IgD-negative memory B cell (primary cell): ENCODE measurements at regions not wholly inside any gene's neighbourhood (a gene's known extent, or its start where the extent isn't known, plus 50 kb on each side); places are given as distances from the start of the nearest gene placed in this dataset.

Source experiments
- H3K27ac Mint-ChIP-seq, 3 donors: one replicate each; pipeline ENCODE4 v1.8.0; 2020 to 2022; ENCODE audit warnings: mild to moderate bottlenecking in 3 of 3, mixed read lengths in 3 of 3, moderate library complexity in 1 of 3
- H3K27me3 Mint-ChIP-seq: one replicate; pipeline ENCODE4 v1.8.0; 2021; ENCODE audit warnings: mixed read lengths
- H3K36me3 Mint-ChIP-seq: one replicate; pipeline ENCODE4 v1.8.0; 2020; ENCODE audit warnings: mild to moderate bottlenecking, mixed read lengths
- H3K4me1 Mint-ChIP-seq, 3 donors: one replicate each; pipeline ENCODE4 v1.8.0; 2020 to 2022; ENCODE audit warnings: mixed read lengths in 3 of 3, mild to moderate bottlenecking in 1 of 3
- H3K4me3 Mint-ChIP-seq, 4 donors: one replicate each; pipeline ENCODE4 v1.8.0; 2020 to 2022; ENCODE audit warnings: mild to moderate bottlenecking in 4 of 4, mixed read lengths in 4 of 4, moderate library complexity in 3 of 4
- H3K9me3 Mint-ChIP-seq, 3 donors: one replicate each; pipeline ENCODE4 v1.8.0; 2020 to 2021; ENCODE audit warnings: mixed read lengths in 3 of 3, mild to moderate bottlenecking in 1 of 3

GRCh38 chr9:89877051-89878002 lies 272.5 kb downstream of the GADD45G start:
- no peaks in the 10 kb centered on the region for H3K27me3 Mint-ChIP-seq
- H3K9me3 Mint-ChIP-seq = no peaks in the 10 kb centered on the region
- no peaks in the 10 kb centered on the region for H3K4me1 Mint-ChIP-seq
- no peak overlapping the region for H3K4me3 Mint-ChIP-seq
- no peak overlapping the region for H3K27ac Mint-ChIP-seq
- H3K36me3 Mint-ChIP-seq = no peaks in the 10 kb centered on the region

GRCh38 chr9:89878003-89878411 lies 273.2 kb downstream of the GADD45G start:
- Mint-ChIP-seq H3K36me3 (no peaks in the 10 kb centered on the region), H3K9me3 (no peaks in the 10 kb centered on the region), H3K27me3 (no peaks in the 10 kb centered on the region), H3K4me3 (no peak overlapping the region), H3K27ac (no peak overlapping the region), H3K4me1 (no peaks in the 10 kb centered on the region)

DNA sequence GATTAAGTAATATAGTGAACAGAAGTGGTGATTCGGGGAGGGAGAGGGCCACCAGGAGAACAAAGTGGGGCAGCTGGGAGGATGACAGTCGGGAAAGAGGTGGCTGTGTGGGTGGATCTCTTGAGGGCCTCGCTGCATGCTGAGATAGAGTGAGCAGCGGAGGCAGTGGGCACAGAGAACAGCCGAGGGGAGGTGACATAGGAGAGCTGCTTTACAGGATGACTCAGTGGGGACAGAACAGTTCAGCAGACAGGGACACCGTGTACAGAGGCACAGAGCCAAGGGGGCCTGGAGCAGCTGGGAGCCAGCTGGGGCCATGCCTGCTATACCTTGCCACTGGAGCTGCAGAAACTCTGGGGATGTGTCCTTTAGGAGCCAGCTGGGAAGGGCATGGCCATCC lies 273.9 kb downstream of the GADD45G start:
- no peak overlapping the region for H3K27ac Mint-ChIP-seq
- no peaks in the 10 kb centered on the region for H3K4me1 Mint-ChIP-seq
- no peaks in the 10 kb centered on the region for H3K36me3 Mint-ChIP-seq
- H3K9me3 Mint-ChIP-seq = no peaks in the 10 kb centered on the region
- H3K4me3 Mint-ChIP-seq = no peak overlapping the region
- no peaks in the 10 kb centered on the region for H3K27me3 Mint-ChIP-seq

DNA sequence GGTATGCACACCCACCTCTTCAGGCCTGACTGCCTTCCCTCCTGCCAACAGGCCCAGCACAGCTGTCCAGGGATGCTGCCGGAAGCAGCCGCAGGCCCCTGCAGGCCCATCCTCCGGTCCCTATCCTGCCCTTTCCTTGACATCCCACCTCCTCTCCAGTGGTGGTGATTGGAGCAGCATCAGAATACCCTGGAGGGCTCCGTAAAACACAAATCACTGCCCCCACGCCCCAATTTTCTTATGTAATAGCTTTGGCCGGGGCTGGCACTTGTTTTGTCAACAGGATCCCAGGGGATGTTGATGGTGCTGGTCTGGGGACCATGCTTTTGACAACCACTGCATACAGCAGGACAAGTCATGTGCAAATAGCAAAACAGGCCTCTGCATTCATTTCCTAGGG lies 274.5 kb downstream of the GADD45G start:
- Mint-ChIP-seq H3K36me3 (no peaks in the 10 kb centered on the region), H3K27me3 (no peaks in the 10 kb centered on the region), H3K4me1 (no peaks in the 10 kb centered on the region), H3K4me3 (no peak overlapping the region), H3K9me3 (no peaks in the 10 kb centered on the region), H3K27ac (no peak overlapping the region)

DNA sequence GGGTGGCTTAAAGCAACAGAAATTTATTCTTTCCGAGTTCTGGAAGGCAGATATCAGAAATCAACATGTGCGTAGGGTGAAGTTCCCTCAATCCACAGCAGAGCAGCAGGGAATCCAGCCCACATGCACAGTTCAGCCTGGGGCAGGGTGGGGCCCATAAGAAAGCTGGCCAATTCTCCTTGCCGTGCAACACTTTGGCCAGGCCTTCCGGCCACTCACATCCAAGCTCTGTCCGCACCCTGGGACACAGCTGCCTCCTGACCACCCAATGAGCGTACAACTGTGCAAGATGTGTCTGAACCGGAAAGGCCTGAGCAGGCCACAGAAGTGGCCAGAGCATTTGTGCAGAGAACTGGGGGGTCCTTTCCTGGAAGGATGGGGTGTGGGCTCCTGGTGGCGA lies 274.9 kb downstream of the GADD45G start:
- Mint-ChIP-seq H3K36me3 (no peaks in the 10 kb centered on the region), H3K9me3 (no peaks in the 10 kb centered on the region), H3K27me3 (no peaks in the 10 kb centered on the region), H3K4me3 (no peak overlapping the region), H3K4me1 (no peaks in the 10 kb centered on the region), H3K27ac (no peak overlapping the region)

DNA sequence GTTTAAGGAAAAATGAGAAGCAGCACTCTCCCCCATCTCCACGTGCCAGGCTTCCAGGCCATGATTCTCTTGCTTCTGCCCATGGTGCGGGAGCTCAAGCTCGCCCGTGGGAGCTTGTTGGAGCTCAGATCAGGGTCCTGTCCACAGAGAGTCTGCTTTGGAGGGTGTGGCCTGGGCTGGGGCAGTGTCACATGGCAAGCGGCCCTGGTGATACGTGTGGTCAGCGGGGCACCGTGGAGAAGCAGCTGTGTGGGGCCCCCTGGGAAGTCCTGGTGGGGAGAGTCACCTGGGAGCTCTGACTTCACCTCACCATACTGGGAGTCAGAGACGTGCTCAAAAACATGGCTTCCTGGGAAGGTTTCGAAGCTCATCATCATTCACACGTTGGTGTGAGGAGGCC lies 275.3 kb downstream of the GADD45G start:
- Mint-ChIP-seq H3K27ac (no peak overlapping the region), H3K36me3 (no peaks in the 10 kb centered on the region), H3K4me3 (no peak overlapping the region), H3K4me1 (no peaks in the 10 kb centered on the region), H3K9me3 (no peaks in the 10 kb centered on the region), H3K27me3 (peaks cover under 1% of the 10 kb centered on the region)

DNA sequence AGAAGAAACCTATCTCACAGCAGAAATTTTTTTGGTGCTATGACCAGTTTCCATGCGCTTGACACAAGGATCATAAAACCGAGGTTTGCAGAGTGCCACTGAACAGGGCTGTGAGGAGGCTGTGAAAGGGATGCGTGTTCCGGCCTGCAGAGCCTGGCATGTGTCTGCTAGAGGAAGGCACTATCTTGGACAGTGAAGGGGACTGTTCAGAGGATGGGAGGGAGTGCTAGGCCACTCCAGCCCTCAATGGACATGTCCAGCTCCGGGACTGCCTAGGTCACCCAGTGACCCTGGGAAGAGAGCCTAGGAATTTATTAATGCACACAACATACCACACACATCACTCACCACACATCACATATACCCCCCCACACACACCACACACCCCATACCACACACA lies 275.9 kb downstream of the GADD45G start:
- Mint-ChIP-seq H3K9me3 (no peaks in the 10 kb centered on the region), H3K27me3 (peaks cover 2% of the 10 kb centered on the region), H3K36me3 (no peaks in the 10 kb centered on the region), H3K4me3 (no peak overlapping the region), H3K27ac (no peak overlapping the region), H3K4me1 (no peaks in the 10 kb centered on the region)

DNA sequence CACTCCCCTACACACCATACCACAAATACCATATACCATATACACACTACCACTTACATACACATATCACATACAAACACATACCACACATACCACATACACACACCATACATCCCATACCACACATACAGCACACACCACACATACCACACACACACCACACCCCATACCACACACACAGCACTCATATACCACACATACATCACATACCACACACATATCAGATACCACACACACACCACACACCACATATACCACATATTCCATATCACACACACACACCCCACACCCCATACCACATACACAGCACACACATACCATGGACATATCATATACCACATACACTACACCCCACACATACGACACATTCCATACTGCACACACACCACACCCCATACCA lies 276.6 kb downstream of the GADD45G start:
- Mint-ChIP-seq H3K4me3 (no peak overlapping the region), H3K9me3 (no peaks in the 10 kb centered on the region), H3K36me3 (no peaks in the 10 kb centered on the region), H3K4me1 (no peaks in the 10 kb centered on the region), H3K27ac (no peak overlapping the region), H3K27me3 (peaks cover 2% of the 10 kb centered on the region)

GRCh38 chr9:89882930-89883361 lies 278.1 kb downstream of the GADD45G start:
- Mint-ChIP-seq H3K36me3 (no peaks in the 10 kb centered on the region), H3K27me3 (peaks cover 2% of the 10 kb centered on the region), H3K4me3 (no peak overlapping the region), H3K9me3 (no peaks in the 10 kb centered on the region), H3K27ac (no peak overlapping the region), H3K4me1 (no peaks in the 10 kb centered on the region)

DNA sequence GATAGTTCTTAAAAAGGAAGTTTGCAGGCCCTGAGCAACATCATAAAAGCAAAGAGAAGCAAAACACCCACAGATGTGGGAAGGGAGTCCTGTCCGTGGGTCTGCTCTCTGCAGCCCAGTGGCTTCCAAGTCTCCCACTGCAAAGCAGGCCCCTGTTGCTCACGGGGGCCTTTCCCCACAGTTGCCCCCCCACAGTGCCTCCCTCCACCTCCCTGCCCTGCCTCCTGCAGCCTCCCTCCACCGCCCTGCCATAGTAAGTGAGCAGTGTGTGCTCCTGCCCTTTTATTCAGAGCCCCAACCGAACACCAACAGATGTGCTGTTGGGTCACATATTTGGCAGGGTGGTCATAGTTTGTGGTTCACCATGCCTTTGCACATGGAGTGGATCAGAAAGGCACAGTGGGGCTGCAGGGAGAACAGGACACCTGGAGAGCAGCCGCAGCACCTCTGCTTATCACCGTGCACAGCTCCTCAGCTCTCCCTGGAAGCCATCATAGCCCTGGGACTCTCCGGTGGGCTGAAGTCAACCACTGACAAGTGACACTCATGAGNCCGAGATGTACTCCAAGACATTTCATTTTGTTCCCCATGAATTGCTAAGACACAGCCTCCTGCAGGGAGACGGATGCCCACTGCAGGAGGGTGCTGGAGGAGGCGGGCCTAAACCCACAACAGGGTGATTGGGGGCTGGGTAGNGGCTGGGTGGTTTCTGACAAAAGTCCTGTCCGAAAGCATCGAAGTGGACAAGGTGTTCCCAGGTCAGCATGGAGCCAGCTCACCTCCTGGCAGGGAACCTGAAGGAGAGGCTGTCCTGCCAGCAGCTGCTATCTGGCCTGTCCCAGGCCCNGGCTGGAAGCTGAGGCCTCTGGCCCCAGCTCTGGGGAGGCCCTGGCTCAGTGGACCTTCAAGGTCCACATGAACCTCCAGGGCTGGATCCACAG lies 278.9 kb downstream of the GADD45G start:
- Mint-ChIP-seq H3K4me3 (no peak overlapping the region), H3K27ac (no peak overlapping the region), H3K36me3 (no peaks in the 10 kb centered on the region), H3K27me3 (peaks cover 2% of the 10 kb centered on the region), H3K4me1 (no peaks in the 10 kb centered on the region), H3K9me3 (no peaks in the 10 kb centered on the region)

DNA sequence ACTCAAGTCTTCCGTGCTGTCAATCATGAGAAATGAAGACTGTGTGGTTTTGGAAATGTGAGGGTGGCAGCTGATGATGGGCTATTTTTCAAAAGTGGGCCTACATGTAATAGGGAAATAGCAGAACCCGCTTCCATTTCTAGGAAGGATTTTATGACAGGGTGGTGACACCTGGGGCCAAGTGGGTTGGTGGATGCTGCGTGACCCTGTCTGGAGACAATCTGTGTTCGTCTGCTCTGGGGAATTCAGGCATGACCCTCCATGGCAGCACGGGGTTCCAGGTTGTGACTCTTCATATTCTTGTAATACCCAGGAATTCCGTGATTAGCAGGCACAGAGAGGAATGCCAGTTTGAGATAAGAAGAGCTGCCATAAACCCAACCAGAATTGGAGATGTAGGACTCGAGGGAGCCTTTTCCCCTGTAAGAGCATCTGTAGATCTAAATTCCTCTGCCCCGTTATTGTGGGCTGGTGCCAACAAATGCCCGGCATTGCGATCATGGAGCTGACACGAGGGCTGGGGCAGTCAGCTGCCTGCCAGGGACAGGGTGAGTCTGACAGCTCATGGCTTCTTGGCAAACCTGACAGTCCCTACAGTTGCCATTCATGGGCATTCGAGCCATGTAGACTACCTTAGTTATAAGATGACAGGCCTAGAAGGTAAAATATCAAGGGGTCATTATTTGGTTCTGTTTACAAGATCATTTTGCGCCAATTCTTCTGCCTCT lies 279.7 kb downstream of the GADD45G start:
- no peak overlapping the region for H3K27ac Mint-ChIP-seq
- no peaks in the 10 kb centered on the region for H3K9me3 Mint-ChIP-seq
- H3K4me1 Mint-ChIP-seq = no peaks in the 10 kb centered on the region
- H3K4me3 Mint-ChIP-seq = no peak overlapping the region
- peaks cover 2% of the 10 kb centered on the region for H3K27me3 Mint-ChIP-seq
- H3K36me3 Mint-ChIP-seq = no peaks in the 10 kb centered on the region

GRCh38 chr9:89885156-89885555 lies 280.3 kb downstream of the GADD45G start:
- H3K27ac Mint-ChIP-seq = no peak overlapping the region
- H3K9me3 Mint-ChIP-seq = no peaks in the 10 kb centered on the region
- no peaks in the 10 kb centered on the region for H3K36me3 Mint-ChIP-seq
- H3K4me1 Mint-ChIP-seq = no peaks in the 10 kb centered on the region
- peaks cover 2% of the 10 kb centered on the region for H3K27me3 Mint-ChIP-seq
- no peak overlapping the region for H3K4me3 Mint-ChIP-seq

- H3K4me3 Mint-ChIP-seq = no peak overlapping the region
- H3K27me3 Mint-ChIP-seq = peaks cover 2% of the 10 kb centered on the region
- no peaks in the 10 kb centered on the region for H3K9me3 Mint-ChIP-seq
- H3K36me3 Mint-ChIP-seq = peaks cover 1% of the 10 kb centered on the region
- H3K27ac Mint-ChIP-seq = no peak overlapping the region
- H3K4me1 Mint-ChIP-seq = no peaks in the 10 kb centered on the region
Measured at GRCh38 chr9:89886281-89886700, 281.5 kb downstream of the GADD45G start.

DNA sequence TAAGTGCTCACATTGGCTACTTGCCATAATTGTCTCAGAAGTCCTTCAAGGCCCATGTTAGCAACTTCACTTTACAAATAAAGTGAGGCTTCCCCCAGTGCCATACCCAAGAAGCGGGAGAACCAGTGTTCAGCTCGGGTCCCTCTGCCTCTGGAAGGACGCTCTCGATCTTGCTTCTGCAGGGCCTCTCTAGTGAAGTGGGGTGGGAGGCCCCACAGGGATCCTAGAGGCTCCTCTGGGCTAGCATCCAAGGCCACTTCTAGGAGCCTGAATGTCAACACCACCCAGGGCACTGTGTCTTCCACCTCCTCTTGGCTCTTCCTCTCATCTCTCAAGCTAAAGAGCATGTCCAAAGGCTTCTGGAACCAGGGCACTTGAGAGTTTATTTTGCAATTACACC lies 282.5 kb downstream of the GADD45G start:
- Mint-ChIP-seq H3K4me3 (no peak overlapping the region), H3K4me1 (no peaks in the 10 kb centered on the region), H3K36me3 (peaks cover 1% of the 10 kb centered on the region), H3K9me3 (no peaks in the 10 kb centered on the region), H3K27me3 (peaks cover 2% of the 10 kb centered on the region), H3K27ac (no peak overlapping the region)

- no peak overlapping the region for H3K4me3 Mint-ChIP-seq
- H3K27ac Mint-ChIP-seq = no peak overlapping the region
- peaks cover 1% of the 10 kb centered on the region for H3K36me3 Mint-ChIP-seq
- H3K9me3 Mint-ChIP-seq = no peaks in the 10 kb centered on the region
- peaks cover 2% of the 10 kb centered on the region for H3K27me3 Mint-ChIP-seq
- no peaks in the 10 kb centered on the region for H3K4me1 Mint-ChIP-seq
Measured at GRCh38 chr9:89888233-89888632, 283.4 kb downstream of the GADD45G start.
